T-cell (primary cell): ENCODE measurements at regions not wholly inside any gene's neighbourhood (a gene's known extent, or its start where the extent isn't known, plus 50 kb on each side); places are given as distances from the start of the nearest gene placed in this dataset.
"Not testable (repeated sequence)": the region's sequence is repeated elsewhere in the genome, so short reads cannot be mapped to it uniquely, and the experiment has no call there.

Experiments used
- ATAC-seq, 4 experiments: fragments of 200-7000 bp in 3 of 4; fragments of 150-1000 bp in 1 of 4; cut with Tn5 transposase; replicated peaks in 1 of 4; 1 replicate in 3 of 4; 2 replicates in 1 of 4; pipeline ENCODE4 v1.10.0; 2021; ENCODE audit warnings: moderate library complexity in 3 of 4, mild to moderate bottlenecking in 2 of 4, moderate number of reproducible peaks in 1 of 4
- CTCF ChIA-PET, 2 donors: fragments of 300-600 bp; sonication (Branson Sonifier 250); formaldehyde crosslinking; loops; one replicate each; lab custom pipeline; 2022; ENCODE audit warnings: antibody characterized with exemption in 2 of 2; lab: Charles Lee
- POLR2A ChIA-PET, 2 donors: fragments of 300-600 bp; sonication (Branson Sonifier 250); formaldehyde crosslinking; loops; one replicate each; lab custom pipeline; 2022; ENCODE audit warnings: antibody characterized with exemption in 2 of 2; lab: Charles Lee
- DNase-seq, 35 experiments: peaks; one replicate each; pipeline versions ENCODE4 v3.0.0 to v3.0.0-alpha.2; 2013 to 2023
- H3K27ac ChIP-seq: one replicate; pipeline ENCODE4 v1.5.1; 2013; ENCODE audit warnings: low read length
- H3K27me3 ChIP-seq, 2 experiments: replicated peaks in 1 of 2; 1 replicate in 1 of 2; 2 replicates in 1 of 2; pipeline versions ENCODE4 v1.6.1 to v1.7.0; 2013; ENCODE audit warnings: low read length in 1 of 2, mixed read lengths in 1 of 2; ENCODE audit not compliant: control insufficient read depth in 2 of 2, insufficient read depth in 2 of 2; ENCODE audit errors: extremely low read depth in 1 of 2
- H3K36me3 ChIP-seq, 2 donors: 1 replicate in 1 of 2; 2 replicates in 1 of 2; pipeline versions ENCODE4 v1.6.1 to v1.7.0; 2013; ENCODE audit warnings: low read length in 1 of 2; ENCODE audit not compliant: control insufficient read depth in 2 of 2, insufficient read depth in 1 of 2; ENCODE audit errors: extremely low read depth in 1 of 2
- H3K4me1 ChIP-seq, 2 experiments: 1 replicate in 1 of 2; 2 replicates in 1 of 2; pipeline versions ENCODE4 v1.6.1 to v1.7.0; 2013; ENCODE audit warnings: low read length in 2 of 2, mixed read lengths in 1 of 2; ENCODE audit not compliant: insufficient read depth in 2 of 2, control insufficient read depth in 1 of 2; ENCODE audit errors: extremely low read depth in 1 of 2
- H3K4me3 ChIP-seq, 2 donors: 1 replicate in 1 of 2; 2 replicates in 1 of 2; pipeline versions ENCODE4 v1.5.1 to v1.7.0; 2013; ENCODE audit warnings: mild to moderate bottlenecking in 2 of 2, low read length in 1 of 2, moderate library complexity in 1 of 2; ENCODE audit not compliant: control insufficient read depth in 1 of 2; ENCODE audit errors: extremely low read depth in 1 of 2
- H3K9me3 ChIP-seq: 2 replicates; pipeline ENCODE4 v1.7.0; 2013
- H3K27ac Mint-ChIP-seq, 2 donors: one replicate each; pipeline ENCODE4 v1.8.0; 2020 to 2021; ENCODE audit warnings: mild to moderate bottlenecking in 2 of 2, mixed read lengths in 2 of 2
- H3K27me3 Mint-ChIP-seq, 2 donors: one replicate each; pipeline ENCODE4 v1.8.0; 2021 to 2022; ENCODE audit warnings: mixed read lengths in 2 of 2
- H3K36me3 Mint-ChIP-seq: one replicate; pipeline ENCODE4 v1.8.0; 2021; ENCODE audit warnings: mixed read lengths
- H3K4me1 Mint-ChIP-seq, 3 donors: one replicate each; pipeline ENCODE4 v1.8.0; 2020 to 2022; ENCODE audit warnings: mixed read lengths in 3 of 3, mild to moderate bottlenecking in 1 of 3
- H3K4me3 Mint-ChIP-seq, 3 donors: one replicate each; pipeline ENCODE4 v1.8.0; 2020 to 2022; ENCODE audit warnings: mild to moderate bottlenecking in 3 of 3, mixed read lengths in 3 of 3, moderate library complexity in 3 of 3
- H3K9me3 Mint-ChIP-seq, 3 donors: one replicate each; pipeline ENCODE4 v1.8.0; 2020 to 2022; ENCODE audit warnings: mixed read lengths in 3 of 3
- WGBS: methylation state at CpG from one replicate; pipeline ENCODE4 v1.1.5; 2013; ENCODE audit warnings: missing lambda C conversion rate; ENCODE audit not compliant: insufficient coverage; 5-methylcytosine and 5-hydroxymethylcytosine counted together

DNA sequence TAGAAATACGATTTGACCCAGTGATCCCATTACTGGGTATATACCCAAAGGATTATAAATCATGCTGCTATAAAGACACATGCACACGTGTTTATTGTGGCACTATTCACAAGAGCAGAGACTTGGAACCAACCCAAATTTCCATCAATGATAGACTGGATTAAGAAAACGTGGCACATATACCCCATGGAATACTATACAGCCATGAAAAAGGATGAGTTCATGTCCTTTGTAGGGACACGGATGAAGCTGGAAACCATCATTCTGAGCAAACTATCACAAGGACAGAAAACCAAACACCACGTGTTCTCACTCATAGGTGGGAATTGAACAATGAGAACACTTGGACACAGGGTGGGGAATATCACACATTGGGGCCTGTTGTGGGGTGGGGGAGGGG lies 1665.6 kb downstream of the PCDH9 start:
- peaks cover 11 to 23% (median 17%) of the 10 kb centered on the region in 3 donors for H3K9me3 Mint-ChIP-seq
- DNase-seq, ATAC-seq, H3K36me3 Mint-ChIP-seq, CTCF ChIA-PET, H3K27me3 ChIP-seq, H3K9me3 ChIP-seq, H3K27ac ChIP-seq, POLR2A ChIA-PET, H3K27me3 Mint-ChIP-seq, H3K4me3 ChIP-seq, H3K4me1 ChIP-seq, H3K4me3 Mint-ChIP-seq, H3K36me3 ChIP-seq, H3K27ac Mint-ChIP-seq, H3K4me1 Mint-ChIP-seq: not testable (repeated sequence)
- WGBS = 44% methylated on average over 1 of the region's 5 CpGs

DNA sequence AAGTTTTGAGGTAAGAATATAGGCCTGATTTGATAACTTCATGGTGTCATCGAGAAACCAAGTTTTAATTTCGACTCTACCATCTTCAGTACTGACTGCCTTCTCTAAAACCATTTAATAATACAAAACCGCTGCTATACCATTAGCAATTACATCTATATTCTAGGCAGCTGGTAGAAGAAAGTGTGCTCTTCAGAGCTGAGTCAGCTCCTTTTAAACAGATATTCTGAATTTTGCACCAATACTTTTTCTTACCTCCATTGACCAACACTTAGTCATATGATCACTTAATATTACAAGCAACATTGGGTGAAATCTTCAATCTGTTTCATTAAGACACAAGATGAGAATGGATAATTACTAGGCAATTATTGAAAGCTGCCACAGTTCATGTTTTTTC lies 1667.8 kb downstream of the PCDH9 start:
- POLR2A ChIA-PET = no interaction called here
- Mint-ChIP-seq H3K36me3 (no peaks in the 10 kb centered on the region), H3K27me3 (no peaks in the 10 kb centered on the region), H3K27ac (no peak overlapping the region), H3K9me3 (peaks cover 14 to 25% (median 19%) of the 10 kb centered on the region in 3 donors), H3K4me1 (no peaks in the 10 kb centered on the region), H3K4me3 (no peak overlapping the region)
- CTCF ChIA-PET = no interaction called here
- WGBS = no CpG with 5 or more reads among the region's 3 CpGs
- Histone ChIP-seq H3K27me3 (no peaks in the 10 kb centered on the region), H3K27ac (no peak overlapping the region), H3K36me3 (no peaks in the 10 kb centered on the region), H3K9me3 (no peaks in the 10 kb centered on the region), H3K4me3 (no peak overlapping the region), H3K4me1 (no peaks in the 10 kb centered on the region)
- no peak for ATAC-seq
- no peak for DNase-seq

DNA sequence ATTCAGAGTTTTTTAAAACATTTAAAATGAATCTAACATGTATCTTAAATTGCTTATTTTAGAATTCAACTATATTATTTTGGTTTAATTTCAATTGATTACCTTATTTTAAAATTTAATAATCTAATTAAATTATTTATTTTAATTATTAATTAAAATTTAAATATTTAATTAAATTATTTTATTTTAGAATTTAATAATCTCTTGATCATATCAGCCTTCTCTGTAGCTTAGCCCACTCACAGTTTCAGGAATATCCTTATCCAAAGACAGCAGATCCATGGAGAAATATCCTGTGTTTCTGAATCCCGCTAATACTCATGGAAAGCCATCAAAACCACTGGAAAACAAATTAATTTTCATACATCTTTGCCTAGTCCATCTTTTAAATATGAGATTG lies 1669.2 kb downstream of the PCDH9 start:
- Histone ChIP-seq H3K27me3 (no peaks in the 10 kb centered on the region), H3K36me3 (no peaks in the 10 kb centered on the region), H3K4me3 (no peak overlapping the region), H3K9me3 (no peaks in the 10 kb centered on the region), H3K27ac (no peak overlapping the region), H3K4me1 (no peaks in the 10 kb centered on the region)
- Mint-ChIP-seq H3K36me3 (no peaks in the 10 kb centered on the region), H3K27me3 (no peaks in the 10 kb centered on the region), H3K9me3 (peaks cover 16 to 25% (median 19%) of the 10 kb centered on the region in 3 donors), H3K27ac (no peak overlapping the region), H3K4me3 (no peak overlapping the region), H3K4me1 (no peaks in the 10 kb centered on the region)
- no peak for DNase-seq
- POLR2A ChIA-PET = no interaction called here
- CTCF ChIA-PET = no interaction called here
- no peak for ATAC-seq
- no CpG with 5 or more reads among the region's 1 CpG for WGBS

GRCh38 chr13:65555962-65556361 lies 1674.2 kb downstream of the PCDH9 start:
- no CpG with 5 or more reads among the region's 2 CpGs for WGBS
- DNase-seq (no peak), ATAC-seq (no peak)
- no peaks in the 10 kb centered on the region for H3K9me3 ChIP-seq
- no peaks in the 10 kb centered on the region for H3K4me1 ChIP-seq
- Mint-ChIP-seq H3K4me3 (no peak overlapping the region), H3K4me1 (no peaks in the 10 kb centered on the region), H3K27ac (no peak overlapping the region), H3K27me3 (no peaks in the 10 kb centered on the region), H3K36me3 (no peaks in the 10 kb centered on the region), H3K9me3 (peaks cover 22 to 33% (median 32%) of the 10 kb centered on the region in 3 donors)
- no peaks in the 10 kb centered on the region for H3K36me3 ChIP-seq
- CTCF ChIA-PET = no interaction called here
- POLR2A ChIA-PET = no interaction called here
- H3K4me3 ChIP-seq = no peak overlapping the region
- H3K27me3 ChIP-seq = no peaks in the 10 kb centered on the region
- H3K27ac ChIP-seq = no peak overlapping the region

- Histone ChIP-seq H3K27ac (no peak overlapping the region), H3K9me3 (no peaks in the 10 kb centered on the region), H3K4me1 (no peaks in the 10 kb centered on the region), H3K4me3 (no peak overlapping the region), H3K27me3 (no peaks in the 10 kb centered on the region), H3K36me3 (no peaks in the 10 kb centered on the region)
- H3K4me3 Mint-ChIP-seq = no peak overlapping the region
- H3K27ac Mint-ChIP-seq = no peak overlapping the region
- ChIA-PET POLR2A (no interaction called here), CTCF (no interaction called here)
- no peaks in the 10 kb centered on the region for H3K4me1 Mint-ChIP-seq
- DNase-seq = no peak
- H3K27me3 Mint-ChIP-seq = no peaks in the 10 kb centered on the region
- peaks cover 29 to 49% (median 41%) of the 10 kb centered on the region in 3 donors for H3K9me3 Mint-ChIP-seq
- WGBS = 82% methylated on average over 5 of the region's 5 CpGs
- no peak for ATAC-seq
- H3K36me3 Mint-ChIP-seq = no peaks in the 10 kb centered on the region
Observed at GRCh38 chr13:65553096-65553727, 1676.9 kb downstream of the PCDH9 start.

DNA sequence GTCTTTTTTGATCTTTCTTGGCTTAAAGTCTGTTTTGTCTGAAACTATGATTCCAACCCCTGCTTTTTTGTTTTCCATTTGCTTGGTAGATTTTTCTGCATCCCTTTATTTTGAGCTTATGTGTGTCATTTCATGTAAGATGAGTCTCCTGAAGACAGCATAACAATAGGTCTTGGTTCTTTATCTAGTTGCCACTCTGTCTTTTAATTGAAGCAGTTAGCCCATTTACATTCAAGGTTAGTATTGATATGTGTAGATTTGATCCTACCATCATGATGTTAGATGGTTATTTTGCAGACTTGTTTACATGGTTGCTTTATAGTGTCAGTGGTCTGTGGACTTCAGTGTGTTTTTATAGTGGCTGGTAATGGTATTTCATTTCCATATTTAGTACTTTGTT lies 1678.9 kb downstream of the PCDH9 start:
- no peaks in the 10 kb centered on the region for H3K36me3 Mint-ChIP-seq
- no peaks in the 10 kb centered on the region for H3K4me1 ChIP-seq
- POLR2A ChIA-PET = no interaction called here
- H3K4me3 ChIP-seq = no peak overlapping the region
- CTCF ChIA-PET = no interaction called here
- DNase-seq (no peak), ATAC-seq (no peak)
- no peaks in the 10 kb centered on the region for H3K27me3 Mint-ChIP-seq
- no peaks in the 10 kb centered on the region for H3K4me1 Mint-ChIP-seq
- no peak overlapping the region for H3K27ac Mint-ChIP-seq
- H3K9me3 Mint-ChIP-seq = peaks cover 27 to 55% (median 43%) of the 10 kb centered on the region in 3 donors
- no peak overlapping the region for H3K27ac ChIP-seq
- H3K4me3 Mint-ChIP-seq = no peak overlapping the region
- no peaks in the 10 kb centered on the region for H3K9me3 ChIP-seq
- no peaks in the 10 kb centered on the region for H3K36me3 ChIP-seq
- no peaks in the 10 kb centered on the region for H3K27me3 ChIP-seq

DNA sequence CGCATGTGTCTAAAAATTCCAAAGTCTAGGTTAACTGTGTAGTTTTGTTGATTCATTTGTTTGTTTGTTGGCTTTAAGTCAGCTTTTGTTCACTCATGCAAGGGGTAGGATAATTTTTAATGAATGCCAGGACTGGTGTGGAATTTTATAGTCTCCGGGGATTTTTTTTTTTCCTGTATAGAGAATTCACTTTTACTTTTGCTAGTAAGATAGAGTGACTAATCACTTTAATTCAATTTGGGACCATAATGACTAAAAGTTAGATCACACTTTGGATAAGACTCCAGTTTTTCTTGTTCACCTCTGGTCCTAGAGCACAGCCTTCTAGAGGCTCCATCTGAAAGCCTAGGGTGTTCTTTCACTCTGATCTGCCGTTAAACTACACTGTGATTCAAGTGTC lies 1690.0 kb downstream of the PCDH9 start:
- no CpG with 5 or more reads among the region's 3 CpGs for WGBS
- Mint-ChIP-seq H3K4me3 (no peak overlapping the region), H3K27me3 (no peaks in the 10 kb centered on the region), H3K4me1 (no peaks in the 10 kb centered on the region), H3K27ac (no peak overlapping the region), H3K36me3 (no peaks in the 10 kb centered on the region), H3K9me3 (peaks cover 12 to 26% (median 21%) of the 10 kb centered on the region in 3 donors)
- no peaks in the 10 kb centered on the region for H3K9me3 ChIP-seq
- no peak for DNase-seq
- H3K36me3 ChIP-seq = no peaks in the 10 kb centered on the region
- H3K27ac ChIP-seq = no peak overlapping the region
- ChIA-PET POLR2A (interaction anchor here in 1 of 2 donors (0.5 kb wide), 1 partner anchor 1842 kb away, joined by 5 read pairs; no protein-coding TSS in a partner anchor), CTCF (no interaction called here)
- no peak for ATAC-seq
- no peaks in the 10 kb centered on the region for H3K4me1 ChIP-seq
- H3K4me3 ChIP-seq = no peak overlapping the region
- H3K27me3 ChIP-seq = no peaks in the 10 kb centered on the region
